GM18870 (cell line): ENCODE measurements at regions not wholly inside any gene's neighbourhood (a gene's known extent, or its start where the extent isn't known, plus 50 kb on each side); places are given as distances from the start of the nearest gene placed in this dataset.

Experiments used
- ATAC-seq: cut with Tn5 transposase; IDR thresholded peaks from one replicate; pipeline ENCODE4 v1.9.1; 2021; ENCODE audit warnings: moderate library complexity; ENCODE audit not compliant: unreplicated experiment

DNA sequence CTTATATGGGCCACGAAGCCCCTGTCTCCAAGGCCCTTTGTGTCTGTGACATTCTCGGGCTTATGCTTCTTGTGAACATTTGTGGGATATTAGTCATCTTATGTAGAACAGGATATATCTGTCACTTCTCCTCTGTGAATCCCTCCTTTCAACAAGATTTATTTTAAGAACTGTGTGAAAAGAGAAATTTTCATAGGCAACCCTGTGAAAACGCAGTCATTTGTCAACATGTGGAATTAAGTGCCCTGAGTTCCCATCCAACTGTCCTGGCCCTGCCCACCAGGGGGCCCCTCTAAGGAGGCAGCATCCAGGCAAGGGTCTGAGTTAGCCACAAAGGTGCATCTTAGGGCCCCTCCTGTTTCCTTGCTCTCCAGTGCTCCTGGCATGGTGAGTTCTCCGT, 76.8 kb upstream of the CHRNA7 start:
- ATAC-seq, result no peak

DNA sequence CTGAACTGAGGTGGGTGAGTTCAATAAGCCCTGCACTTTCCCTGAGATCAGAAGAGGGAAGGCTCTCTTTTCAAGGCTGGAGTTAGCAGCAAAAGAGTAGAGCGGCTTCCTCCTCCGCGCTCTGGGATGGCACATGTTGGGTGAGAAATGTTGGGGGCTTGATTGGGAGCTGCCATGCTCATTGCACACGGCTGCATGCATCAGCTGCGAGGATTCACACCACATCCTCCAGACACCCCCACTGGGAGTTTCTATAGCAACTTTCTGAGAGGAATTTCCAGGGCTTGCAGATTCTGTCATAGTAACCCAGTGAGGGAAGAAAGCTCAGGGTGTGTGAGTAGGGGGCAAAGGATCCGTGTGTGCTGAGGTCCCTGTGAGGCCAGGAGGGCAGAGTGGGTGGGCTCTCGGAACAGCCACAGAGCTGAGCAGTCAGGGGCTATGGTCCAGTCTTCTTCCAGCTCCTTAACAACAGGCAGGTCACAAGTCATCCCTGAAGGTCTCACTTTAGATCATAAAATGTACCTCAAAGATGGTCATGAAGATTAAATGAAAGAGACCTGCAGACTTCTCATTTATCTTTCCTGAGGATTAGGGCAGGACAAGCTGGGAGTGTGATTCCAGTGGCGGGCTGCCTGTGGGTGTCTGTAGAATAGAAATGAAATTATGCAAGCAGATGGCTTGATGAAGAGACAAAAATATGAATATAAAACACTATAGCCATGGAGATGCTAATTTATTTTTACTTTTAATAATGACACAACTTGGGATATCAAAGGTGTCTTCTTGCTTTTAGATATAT, 75.7 kb upstream of the CHRNA7 start:
- no peak for ATAC-seq

DNA sequence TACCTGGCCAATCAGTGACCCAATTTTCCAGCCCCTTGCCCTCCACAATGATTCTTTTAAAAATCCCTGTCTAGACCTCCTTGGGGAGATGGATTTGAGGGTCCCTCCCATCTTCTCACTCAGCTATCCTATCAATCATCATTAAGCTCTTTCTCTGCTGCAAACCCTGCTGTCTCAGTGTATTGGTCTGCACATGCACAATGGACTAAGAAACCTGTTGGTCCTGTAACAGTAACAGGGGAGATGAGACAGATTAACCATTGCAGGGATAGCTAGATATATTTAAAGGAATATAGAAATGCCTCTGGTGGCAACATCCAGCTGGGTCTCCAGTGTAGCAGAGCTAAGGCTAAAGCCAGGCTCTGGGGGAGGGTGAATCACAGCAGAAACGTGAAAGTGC, 74.6 kb upstream of the CHRNA7 start:
- no peak for ATAC-seq

DNA sequence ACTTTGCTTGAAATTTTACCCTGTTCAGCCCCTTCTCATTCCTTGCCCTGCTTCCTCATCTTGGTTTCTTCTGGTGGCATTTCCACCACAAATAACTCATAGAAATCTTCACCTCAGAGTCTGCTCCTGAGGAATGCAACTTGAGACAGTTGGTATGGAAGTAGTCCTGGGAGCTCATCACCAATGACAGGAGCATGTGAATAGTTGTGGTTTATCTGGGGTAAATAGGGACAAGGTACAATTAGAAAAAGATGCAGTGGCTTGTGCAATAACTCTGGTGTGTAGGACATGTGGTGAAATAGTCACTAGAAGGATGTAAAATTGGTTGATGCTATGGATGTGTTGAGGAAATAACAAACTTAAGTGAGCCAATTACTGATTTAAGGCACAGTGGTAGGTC, 72.7 kb upstream of the CHRNA7 start:
- ATAC-seq, result no peak

DNA sequence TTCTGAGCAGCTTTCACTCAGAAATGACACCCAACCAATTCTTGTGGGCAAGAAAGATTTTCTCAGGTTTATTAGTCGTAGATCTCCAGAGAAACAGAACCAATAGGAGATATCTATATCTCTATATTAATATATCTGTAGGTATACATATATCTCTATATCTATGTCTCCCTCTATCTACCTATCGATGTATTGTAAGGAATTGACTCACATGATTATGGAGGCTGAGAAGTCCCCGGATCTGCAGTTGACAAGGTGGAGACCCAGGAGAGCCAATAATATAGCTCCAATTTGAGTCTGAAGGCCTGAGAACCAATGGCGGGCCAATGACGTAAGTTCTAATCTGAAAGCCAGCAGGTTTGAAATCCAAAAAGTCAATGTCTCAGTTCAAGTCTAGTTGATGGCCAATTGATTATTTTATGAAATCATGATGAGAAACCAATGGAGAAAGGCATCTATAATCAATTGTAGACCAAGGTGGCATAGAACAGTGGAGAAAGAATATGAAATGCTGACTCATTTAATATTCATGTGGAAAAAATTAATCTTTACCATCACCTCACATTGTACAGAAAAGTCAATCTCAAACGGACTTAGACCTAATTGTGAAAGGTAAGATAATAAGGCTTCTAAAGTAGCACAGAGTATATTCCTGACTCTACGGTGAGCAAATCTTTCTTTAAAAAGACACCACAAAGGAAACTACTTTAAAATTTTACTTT, 65.6 kb upstream of the CHRNA7 start:
- ATAC-seq, result no peak

DNA sequence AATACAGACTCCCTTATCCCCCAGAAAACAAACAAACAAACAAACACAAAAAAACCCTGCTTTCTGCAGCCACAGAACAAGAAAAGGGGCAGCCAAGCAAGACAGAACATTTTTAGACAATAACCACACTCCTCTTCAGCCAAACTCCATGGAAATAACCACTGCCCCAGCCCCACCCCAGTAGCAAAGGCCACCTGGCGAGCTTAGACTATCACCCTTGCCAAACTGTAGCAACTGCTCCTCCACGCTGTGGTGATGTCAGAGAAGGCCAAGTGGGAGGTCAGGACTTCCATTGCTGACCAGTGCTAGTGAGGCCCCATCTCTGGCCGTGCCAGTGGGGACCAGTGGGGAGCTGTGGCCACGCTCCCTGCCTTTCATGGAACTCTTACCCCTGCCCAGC, 60.3 kb upstream of the CHRNA7 start:
- no peak for ATAC-seq

DNA sequence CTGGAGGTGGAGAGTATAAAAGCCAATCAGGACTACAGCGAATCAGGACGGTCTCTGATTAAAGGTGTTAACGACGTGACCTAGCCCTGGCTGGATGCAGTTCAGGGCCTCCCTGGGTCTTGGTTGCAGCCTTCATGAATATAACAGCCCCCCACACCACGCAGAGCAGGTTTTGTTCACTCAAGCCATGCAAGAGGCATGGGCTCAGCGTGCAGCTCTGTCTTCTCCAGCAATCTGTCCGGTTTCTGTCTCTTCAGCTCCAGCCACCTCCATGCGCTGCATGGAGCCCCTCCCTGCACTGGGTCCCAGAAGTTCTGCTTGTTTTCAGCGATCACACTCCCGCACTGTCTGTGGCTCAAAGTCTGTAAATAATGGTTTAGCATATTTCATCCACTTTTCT, 57.1 kb upstream of the CHRNA7 start:
- ATAC-seq, result no peak

DNA sequence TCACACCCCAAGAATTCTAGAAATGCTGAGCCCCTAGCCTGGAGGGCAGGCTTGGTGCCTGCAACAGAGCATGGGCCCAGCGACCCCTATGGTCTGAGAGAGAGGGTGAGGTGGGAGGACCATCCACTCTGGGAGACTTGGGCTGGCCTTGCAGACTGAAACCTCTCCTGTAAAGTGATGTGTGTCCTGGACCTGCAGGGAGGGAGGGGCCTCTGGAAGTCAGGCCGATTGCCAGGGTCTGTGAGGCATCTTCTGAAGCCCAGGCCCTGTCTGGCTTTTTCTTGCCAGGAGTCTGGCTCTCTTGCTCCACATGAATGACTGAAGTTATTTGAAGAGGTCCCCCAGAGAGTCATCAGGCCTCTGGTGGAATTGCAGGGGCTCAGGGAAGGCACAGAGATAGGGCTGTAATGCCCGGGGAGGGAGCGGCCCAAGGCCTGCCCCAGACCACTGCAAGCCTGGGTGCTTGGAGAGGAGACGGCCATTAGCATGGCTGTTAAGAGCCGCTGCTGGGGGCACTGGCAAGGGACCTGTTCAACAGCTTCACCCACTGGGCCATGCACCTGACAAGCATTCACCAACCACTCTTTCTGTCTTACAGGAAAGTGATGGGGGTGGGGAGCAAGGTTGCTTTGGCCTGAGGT, 56.0 kb upstream of the CHRNA7 start:
- ATAC-seq, result no peak

DNA sequence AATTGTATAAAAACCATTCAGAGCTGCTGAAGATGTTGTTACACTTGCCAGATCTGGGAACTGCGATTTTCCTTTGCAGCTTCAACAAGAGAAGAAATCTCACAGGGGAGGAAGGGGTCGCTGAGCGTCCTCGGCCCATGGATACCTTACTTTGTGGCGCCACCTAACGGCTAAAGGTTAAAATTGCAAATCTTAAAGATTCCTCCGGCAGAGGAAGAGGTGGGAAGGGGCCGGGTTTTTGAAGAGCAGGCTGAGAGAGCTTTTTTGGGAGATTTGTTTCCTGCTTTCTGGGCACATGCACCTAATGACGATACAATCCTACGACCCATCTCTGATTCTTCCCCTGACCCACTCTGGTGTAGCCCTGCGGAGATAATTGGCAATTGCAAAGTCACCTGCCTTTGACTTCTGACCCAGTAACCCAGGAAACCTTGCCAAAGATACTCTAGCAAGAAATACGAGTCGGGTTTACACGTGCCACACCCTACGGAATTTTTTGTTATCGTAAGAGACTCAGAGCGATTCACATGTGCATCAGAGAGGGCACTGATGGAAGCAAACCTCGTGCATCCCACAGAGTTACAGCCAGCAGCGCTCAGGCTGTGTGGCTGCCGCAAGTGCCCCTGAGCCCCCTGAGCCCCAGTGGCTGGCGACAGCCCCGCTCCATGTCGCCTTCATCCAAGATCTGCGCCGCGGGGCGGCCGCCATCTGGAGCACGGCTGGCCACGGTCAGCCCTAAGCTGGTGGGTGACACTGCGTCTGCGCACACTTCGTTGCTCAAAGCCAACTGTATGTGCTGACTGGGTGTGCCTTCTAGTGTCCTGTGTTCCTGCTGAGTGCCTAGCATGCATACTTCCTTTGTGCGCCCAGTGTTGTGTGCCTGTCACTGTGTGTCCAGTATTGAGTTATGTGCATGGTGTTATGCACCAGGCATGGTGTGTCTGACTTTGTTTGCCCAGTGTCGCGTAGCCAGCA, 55.2 kb upstream of the CHRNA7 start:
- ATAC-seq, result no peak

DNA sequence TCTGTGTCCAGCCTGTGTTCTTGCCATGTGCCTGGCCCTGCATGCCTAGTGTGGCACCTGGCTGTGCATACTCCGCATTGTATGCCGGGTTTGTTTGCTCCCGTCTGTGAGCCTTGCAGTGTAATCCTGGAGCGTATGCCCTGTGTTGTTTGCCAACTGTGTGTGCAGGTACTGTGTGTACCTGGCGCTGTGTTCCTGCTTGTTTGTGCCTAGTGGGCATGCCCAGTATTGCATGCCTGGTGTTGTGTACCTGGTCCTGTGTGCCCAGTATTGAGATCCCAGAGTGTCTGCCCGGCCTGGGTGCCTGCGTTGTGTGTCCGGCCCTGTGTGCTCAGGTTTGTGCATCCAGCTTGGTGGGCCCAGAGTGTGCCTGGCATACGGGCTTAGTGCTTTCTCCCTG, 54.5 kb upstream of the CHRNA7 start:
- no peak for ATAC-seq

DNA sequence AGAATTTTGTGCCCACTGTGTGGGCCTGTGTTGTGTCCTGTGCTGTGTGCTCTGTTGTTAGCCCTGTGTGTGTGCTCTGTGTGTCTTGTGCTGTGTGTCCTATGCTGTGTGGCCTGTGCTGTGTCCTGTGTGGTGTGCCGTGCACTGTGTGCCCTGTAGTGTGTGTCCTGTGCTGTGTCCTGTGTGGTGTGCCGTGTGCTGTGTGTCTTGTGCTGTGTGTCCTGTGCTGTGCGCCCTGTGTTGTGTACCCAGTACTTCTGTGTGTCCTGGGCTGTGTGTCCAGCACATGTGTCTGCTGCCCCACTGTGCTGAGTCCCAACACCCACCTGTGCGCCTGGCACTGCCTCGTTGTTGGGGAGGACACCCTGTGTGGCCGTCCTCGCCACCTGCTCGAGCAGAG, 53.2 kb upstream of the CHRNA7 start:
- no peak for ATAC-seq

DNA sequence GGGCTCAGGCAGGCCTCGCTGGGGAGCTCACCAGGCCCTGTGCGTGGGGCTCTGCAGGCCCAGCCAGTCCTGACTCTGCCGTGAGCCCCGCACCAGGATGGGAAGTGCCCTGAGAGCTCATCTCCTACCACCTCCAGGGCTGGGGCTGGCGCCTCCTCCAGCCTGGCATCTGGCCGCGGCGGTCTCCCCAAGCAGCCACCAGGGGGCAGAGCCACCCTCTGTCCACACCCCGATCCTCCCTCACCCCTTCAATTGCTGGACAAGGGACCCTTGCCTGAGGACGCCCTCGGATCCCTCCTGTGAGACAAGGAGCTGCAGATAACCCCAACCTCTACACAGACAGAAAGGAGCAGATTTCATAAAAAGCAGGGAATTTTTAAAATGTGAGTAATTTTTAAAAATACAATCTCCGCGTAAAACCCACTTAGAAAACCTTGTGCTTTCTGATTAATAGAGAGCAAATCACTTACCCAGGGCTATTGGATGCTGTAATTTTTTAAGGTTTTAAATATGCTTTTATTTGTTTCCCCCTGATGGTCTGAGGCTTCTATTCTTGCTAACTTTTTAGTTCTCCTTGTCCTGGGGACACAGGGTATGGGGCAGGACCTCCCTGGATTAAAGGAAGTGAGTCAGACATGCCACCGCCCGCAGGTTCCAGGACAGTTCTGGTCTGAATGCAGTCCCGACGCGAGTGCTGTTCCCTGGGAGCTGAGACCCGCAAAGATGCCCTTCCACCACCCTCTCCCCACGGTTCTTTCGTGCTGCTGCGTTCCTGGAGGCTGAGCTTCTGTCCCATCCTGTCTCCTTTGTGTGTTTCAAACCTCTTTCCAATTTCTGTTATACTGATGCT, 52.3 kb upstream of the CHRNA7 start:
- no peak for ATAC-seq
